ENCODE measurements at regions not wholly inside any gene's neighbourhood (a gene's known extent, or its start where the extent isn't known, plus 50 kb on each side); places are given as distances from the start of the nearest gene placed in this dataset.

GRCh38 chr3:80263260-80263659 is 495.5 kb upstream of the ROBO1 start:
- DNase-seq: no peak

GRCh38 chr3:80261082-80261481 is 493.3 kb upstream of the ROBO1 start:
- DNase-seq: no peak

- no peak for DNase-seq
These were observed 491.9 kb upstream of the ROBO1 start for GRCh38 chr3:80259736-80260135.

GRCh38 chr3:80252113-80252512 is 484.3 kb upstream of the ROBO1 start:
- DNase-seq: no peak

- no peak for DNase-seq
These were observed 480.0 kb upstream of the ROBO1 start for GRCh38 chr3:80247766-80248165.

- DNase-seq: no peak
These were observed 476.6 kb upstream of the ROBO1 start for GRCh38 chr3:80244390-80244789.

GRCh38 chr3:80241791-80242190 is 474.0 kb upstream of the ROBO1 start:
- no peak for DNase-seq

GRCh38 chr3:80239301-80239700 is 471.5 kb upstream of the ROBO1 start:
- DNase-seq: no peak

- DNase-seq: no peak
These were observed 470.8 kb upstream of the ROBO1 start for GRCh38 chr3:80238606-80239005.

GRCh38 chr3:80238152-80238551 is 470.4 kb upstream of the ROBO1 start:
- no peak for DNase-seq

GRCh38 chr3:80234706-80235105 is 466.9 kb upstream of the ROBO1 start:
- DNase-seq: no peak

GRCh38 chr3:80233576-80233975 is 465.8 kb upstream of the ROBO1 start:
- DNase-seq: no peak

- no peak for DNase-seq
These were observed 465.0 kb upstream of the ROBO1 start for GRCh38 chr3:80232760-80233159.

GRCh38 chr3:80230962-80231361 is 463.2 kb upstream of the ROBO1 start:
- DNase-seq: no peak

GRCh38 chr3:80227216-80227615 is 459.4 kb upstream of the ROBO1 start:
- no peak for DNase-seq

GRCh38 chr3:80215191-80215590 is 447.4 kb upstream of the ROBO1 start:
- DNase-seq: no peak

- peak; percentile 70 to 82 for DNase-seq
These were observed 445.3 kb upstream of the ROBO1 start for GRCh38 chr3:80213086-80213485.

GRCh38 chr3:80192936-80193335 is 425.1 kb upstream of the ROBO1 start:
- no peak for DNase-seq

- DNase-seq: no peak
These were observed 422.3 kb upstream of the ROBO1 start for GRCh38 chr3:80190051-80190450.

GRCh38 chr3:80187981-80188380 is 420.2 kb upstream of the ROBO1 start:
- no peak for DNase-seq

- no peak for DNase-seq
These were observed 392.2 kb upstream of the ROBO1 start for GRCh38 chr3:80159990-80160506.

GRCh38 chr3:80158332-80158731 is 390.5 kb upstream of the ROBO1 start:
- no peak for DNase-seq

- DNase-seq: no peak
These were observed 389.7 kb upstream of the ROBO1 start for GRCh38 chr3:80157546-80157945.

GRCh38 chr3:80152692-80153091 is 384.9 kb upstream of the ROBO1 start:
- no peak for DNase-seq

- no peak for DNase-seq
These were observed 374.9 kb upstream of the ROBO1 start for GRCh38 chr3:80142714-80143113.

GRCh38 chr3:80141557-80141956 is 373.8 kb upstream of the ROBO1 start:
- no peak for DNase-seq
